Right lobe of liver (tissue), 6 donors: ENCODE measurements at regions not wholly inside any gene's neighbourhood (a gene's known extent, or its start where the extent isn't known, plus 50 kb on each side); places are given as distances from the start of the nearest gene placed in this dataset.

ENCODE experiments used
- ATAC-seq, 4 donors: fragments of 200-7000 bp; cut with Tn5 transposase; one replicate each; pipeline ENCODE4 v1.9.1; 2020; ENCODE audit warnings: mild to moderate bottlenecking in 4 of 4, moderate library complexity in 4 of 4
- DNase-seq, 3 donors: peaks; one replicate each; pipeline ENCODE4 v3.0.0-alpha.2; 2020
- H3K27ac ChIP-seq, 3 donors: fragments of 200-600 bp; one replicate each; pipeline ENCODE4 v1.8.0; 2022
- H3K27me3 ChIP-seq, 2 donors: fragments of 200-600 bp; one replicate each; pipeline ENCODE4 v1.8.0; 2022
- H3K36me3 ChIP-seq, 4 donors: fragments of 200-600 bp; sonication (generic) in 1 of 4; one replicate each; pipeline versions ENCODE4 v1.5.1 to v1.8.0; 2017 to 2022; ENCODE audit warnings: control low read depth in 1 of 4
- H3K4me1 ChIP-seq, 4 donors: fragments of 200-600 bp; sonication (generic) in 1 of 4; one replicate each; pipeline versions ENCODE4 v1.5.1 to v1.8.0; 2017 to 2022; ENCODE audit warnings: control low read depth in 1 of 4
- H3K4me3 ChIP-seq, 3 donors: fragments of 200-600 bp; one replicate each; pipeline ENCODE4 v1.8.0; 2022
- H3K9me3 ChIP-seq, 4 donors: fragments of 200-600 bp; sonication (generic) in 1 of 4; one replicate each; pipeline versions ENCODE4 v1.5.1 to v1.8.0; 2017 to 2022; ENCODE audit warnings: control low read depth in 1 of 4
- CTCF ChIP-seq, 4 donors: fragments of 200-600 bp in 3 of 4; fragments of 450-650 bp in 1 of 4; IDR thresholded peaks; one replicate each; pipeline versions ENCODE4 v1.5.1 to v1.8.0; 2016 to 2022; ENCODE audit warnings: antibody characterized with exemption in 4 of 4, mild to moderate bottlenecking in 2 of 4
- POLR2A ChIP-seq: fragments of 450-650 bp; IDR thresholded peaks from one replicate; pipeline ENCODE4 v1.6.1; 2017; ENCODE audit warnings: antibody characterized with exemption, mild to moderate bottlenecking
- WGBS: methylation state at CpG from one replicate; pipeline ENCODE4 v1.1.6; 2018; ENCODE audit warnings: low coverage, low lambda C conversion rate; ENCODE audit not compliant: insufficient coverage; ENCODE audit errors: missing lambda C conversion rate; 5-methylcytosine and 5-hydroxymethylcytosine counted together
- intact Hi-C, 2 donors: fragments of 100-400 bp; cut with DNase I; formaldehyde crosslinking; loops; one replicate each; pipeline versions ENCODE4 v1.11.2 to v1.14.1; 2022
- donor health status: DM: no; HTN: yes; CAD: no.
- donor health status: DM: no; HTN: no; CAD: no.
- donor health status: DM: no; HTN: no; CAD: no.
- donor health status: DM: no; HTN: yes; CAD: no.
- donor health status: DM: no; HTN: yes; CAD: no.

GRCh38 chr14:38409071-38409705 is 153.3 kb upstream of the CLEC14A start:
- TF ChIP-seq CTCF (IDR thresholded peaks at IDR 0.05) (no peak), POLR2A (no peak)
- Histone ChIP-seq H3K9me3 (no peaks in the 10 kb centered on the region), H3K27me3 (no peaks in the 10 kb centered on the region), H3K36me3 (no peaks in the 10 kb centered on the region), H3K4me3 (no peak overlapping the region), H3K4me1 (no peaks in the 10 kb centered on the region), H3K27ac (no peak overlapping the region)
- intact Hi-C loops = no loop called here
- 32% methylated on average over 2 of the region's 2 CpGs for WGBS
- DNase-seq = no peak
- ATAC-seq = no peak

GRCh38 chr14:38405851-38406635 is 150.2 kb upstream of the CLEC14A start:
- no peaks in the 10 kb centered on the region for H3K27me3 ChIP-seq
- WGBS = 88% methylated on average over 3 of the region's 3 CpGs
- H3K27ac ChIP-seq = no peak overlapping the region
- H3K9me3 ChIP-seq = no peaks in the 10 kb centered on the region
- no peak overlapping the region for H3K4me3 ChIP-seq
- H3K36me3 ChIP-seq = no peaks in the 10 kb centered on the region
- TF ChIP-seq POLR2A (no peak), CTCF (IDR thresholded peaks at IDR 0.05) (no peak)
- ATAC-seq (no peak), DNase-seq (no peak)
- intact Hi-C loops = no loop called here
- no peaks in the 10 kb centered on the region for H3K4me1 ChIP-seq

GRCh38 chr14:38404616-38405015 is 148.7 kb upstream of the CLEC14A start:
- no peaks in the 10 kb centered on the region for H3K9me3 ChIP-seq

GRCh38 chr14:38404100-38404541 is 148.2 kb upstream of the CLEC14A start:
- no peak for ATAC-seq

More at GRCh38 chr14:38404616-38405015, 148.7 kb upstream of the CLEC14A start:
- H3K4me3 ChIP-seq = no peak overlapping the region
- no peaks in the 10 kb centered on the region for H3K27me3 ChIP-seq
- intact Hi-C loops = no loop called here
- H3K36me3 ChIP-seq = no peaks in the 10 kb centered on the region
- DNase-seq (no peak), ATAC-seq (no peak)
- TF ChIP-seq POLR2A (no peak), CTCF (IDR thresholded peaks at IDR 0.05) (no peak)
- WGBS = 54% methylated on average over 2 of the region's 2 CpGs
- H3K27ac ChIP-seq = no peak overlapping the region
- no peaks in the 10 kb centered on the region for H3K4me1 ChIP-seq

More at GRCh38 chr14:38404100-38404541, 148.2 kb upstream of the CLEC14A start:
- Histone ChIP-seq H3K27me3 (no peaks in the 10 kb centered on the region), H3K36me3 (no peaks in the 10 kb centered on the region), H3K27ac (no peak overlapping the region), H3K4me1 (no peaks in the 10 kb centered on the region), H3K4me3 (no peak overlapping the region), H3K9me3 (no peaks in the 10 kb centered on the region)
- WGBS = 94% methylated on average over 1 of the region's 1 CpG
- TF ChIP-seq CTCF (IDR thresholded peaks at IDR 0.05) = no peak
- TF ChIP-seq POLR2A = no peak
- DNase-seq = no peak
- intact Hi-C loops = no loop called here
